Activated naive CD8-positive, alpha-beta T cell (primary cell): ENCODE measurements at regions not wholly inside any gene's neighbourhood (a gene's known extent, or its start where the extent isn't known, plus 50 kb on each side); places are given as distances from the start of the nearest gene placed in this dataset.
"Not testable (repeated sequence)": the region's sequence is repeated elsewhere in the genome, so short reads cannot be mapped to it uniquely, and the experiment has no call there.

Experiments used
- H3K27ac Mint-ChIP-seq: one replicate; pipeline ENCODE4 v1.8.0; 2021; ENCODE audit warnings: mixed read lengths
- H3K27me3 Mint-ChIP-seq: one replicate; pipeline ENCODE4 v1.8.0; 2021; ENCODE audit warnings: mixed read lengths
- H3K36me3 Mint-ChIP-seq: one replicate; pipeline ENCODE4 v1.8.0; 2021; ENCODE audit warnings: mixed read lengths
- H3K4me1 Mint-ChIP-seq: one replicate; pipeline ENCODE4 v1.8.0; 2021; ENCODE audit warnings: low read depth, mixed read lengths
- H3K4me3 Mint-ChIP-seq: one replicate; pipeline ENCODE4 v1.8.0; 2021; ENCODE audit warnings: mild to moderate bottlenecking, mixed read lengths
- H3K9me3 Mint-ChIP-seq: one replicate; pipeline ENCODE4 v1.8.0; 2021; ENCODE audit warnings: low read depth, mixed read lengths

- Mint-ChIP-seq H3K27ac (no peak overlapping the region), H3K36me3 (no peaks in the 10 kb centered on the region), H3K9me3 (peaks cover 11% of the 10 kb centered on the region)
These were observed 576.7 kb upstream of the ADAMTS16 start for GRCh38 chr5:4563400-4563799.

GRCh38 chr5:4570047-4570995, 569.8 kb upstream of the ADAMTS16 start:
- no peaks in the 10 kb centered on the region for H3K9me3 Mint-ChIP-seq
- no peaks in the 10 kb centered on the region for H3K36me3 Mint-ChIP-seq
- no peaks in the 10 kb centered on the region for H3K4me1 Mint-ChIP-seq
- H3K27me3 Mint-ChIP-seq = no peaks in the 10 kb centered on the region
- no peak overlapping the region for H3K27ac Mint-ChIP-seq
- H3K4me3 Mint-ChIP-seq = no peak overlapping the region

More at GRCh38 chr5:4563400-4563799, 576.7 kb upstream of the ADAMTS16 start:
- Mint-ChIP-seq H3K27me3 (no peaks in the 10 kb centered on the region), H3K4me3 (no peak overlapping the region), H3K4me1 (no peaks in the 10 kb centered on the region)

DNA sequence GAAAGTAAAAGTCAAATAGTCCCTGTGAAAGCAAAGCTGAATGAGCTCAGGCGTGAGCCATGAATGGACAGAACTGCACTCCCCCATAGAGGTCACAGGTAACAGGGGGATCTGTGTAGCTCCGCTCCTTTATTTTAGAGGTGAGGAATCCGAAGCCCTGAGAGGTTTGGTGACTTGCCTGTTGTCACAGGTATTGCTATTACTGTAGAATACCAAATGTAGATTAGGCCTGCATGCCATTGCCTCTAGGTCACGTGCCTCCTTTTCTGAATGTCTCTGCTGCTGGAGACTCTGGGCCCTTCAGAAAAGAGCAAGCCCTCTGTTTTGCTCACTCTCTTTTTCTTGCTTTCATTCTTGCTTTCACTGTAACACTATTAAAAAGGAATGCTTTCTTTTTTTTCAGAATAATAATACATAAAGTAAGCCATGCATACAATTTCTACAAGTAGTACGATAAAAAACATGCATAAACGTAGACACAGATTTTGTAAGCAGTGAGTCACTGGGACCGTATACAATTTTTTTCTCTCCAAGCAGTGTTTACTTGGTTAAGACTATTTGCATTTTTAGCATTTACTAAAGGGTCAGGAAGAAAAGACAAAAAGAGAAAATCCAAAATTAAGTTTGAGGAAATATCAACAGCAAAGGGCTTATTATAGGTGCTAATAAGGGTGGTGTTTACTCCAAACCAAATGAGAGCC, 568.7 kb upstream of the ADAMTS16 start:
- no peaks in the 10 kb centered on the region for H3K9me3 Mint-ChIP-seq
- H3K4me3 Mint-ChIP-seq = no peak overlapping the region
- no peaks in the 10 kb centered on the region for H3K4me1 Mint-ChIP-seq
- no peak overlapping the region for H3K27ac Mint-ChIP-seq
- H3K36me3 Mint-ChIP-seq = no peaks in the 10 kb centered on the region
- H3K27me3 Mint-ChIP-seq = no peaks in the 10 kb centered on the region

DNA sequence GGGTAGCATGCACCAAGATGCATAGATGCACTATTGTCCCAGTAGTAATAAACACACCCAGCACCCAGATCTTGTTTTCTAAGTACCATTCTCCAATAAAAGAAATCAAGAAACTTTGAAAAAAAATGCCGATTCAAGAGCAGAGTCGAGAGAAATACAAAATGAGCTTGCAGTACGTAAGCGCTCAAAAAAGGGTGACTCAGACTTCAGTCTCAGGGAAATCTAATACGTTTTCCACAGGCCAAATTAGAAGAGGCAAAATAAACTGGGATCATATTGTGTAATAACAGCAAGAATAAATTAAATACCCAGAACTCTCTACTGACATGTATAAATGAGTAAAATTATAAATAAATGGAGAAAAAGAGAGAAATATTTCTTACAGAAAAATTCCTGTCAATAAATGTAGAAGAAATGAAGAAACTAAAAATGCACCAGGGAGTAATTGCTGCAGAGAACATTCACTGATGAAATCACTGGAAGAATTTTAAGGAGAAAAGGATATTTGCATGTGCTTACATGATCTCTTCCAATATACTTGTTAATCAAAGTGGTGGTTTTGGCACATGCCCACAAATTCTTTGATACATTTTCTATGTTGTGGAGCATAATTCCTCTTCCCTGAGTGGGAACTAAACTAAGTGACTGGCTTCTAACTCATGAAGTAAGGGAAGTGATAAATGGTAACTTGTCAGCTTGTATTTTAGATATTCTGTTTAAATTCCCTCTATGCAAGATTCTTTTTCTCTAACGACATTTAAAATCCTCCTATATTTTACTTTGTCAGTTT, 567.6 kb upstream of the ADAMTS16 start:
- no peaks in the 10 kb centered on the region for H3K4me1 Mint-ChIP-seq

DNA sequence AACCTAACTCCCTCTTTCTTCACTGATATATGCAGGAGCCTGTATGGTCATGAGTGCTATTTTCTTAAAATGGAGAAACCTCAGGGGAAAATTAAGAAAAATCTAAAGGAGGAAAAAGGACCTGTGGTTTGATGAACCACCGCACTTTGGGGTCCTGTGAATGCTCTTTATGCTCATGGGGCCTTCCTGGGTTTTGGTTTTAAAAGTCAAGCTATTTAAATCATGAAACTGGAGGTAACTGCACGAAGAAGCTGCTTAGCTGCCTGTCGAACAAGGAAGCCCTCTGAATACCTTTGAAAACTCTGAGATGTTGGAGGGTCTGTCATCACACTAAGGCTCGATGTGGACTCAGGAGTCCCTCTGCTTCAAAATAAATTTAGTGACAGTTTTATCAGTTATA, 564.5 kb upstream of the ADAMTS16 start:
- H3K9me3 Mint-ChIP-seq = peaks cover 4% of the 10 kb centered on the region
- no peak overlapping the region for H3K27ac Mint-ChIP-seq
- H3K27me3 Mint-ChIP-seq = no peaks in the 10 kb centered on the region
- no peaks in the 10 kb centered on the region for H3K4me1 Mint-ChIP-seq
- H3K4me3 Mint-ChIP-seq = no peak overlapping the region
- no peaks in the 10 kb centered on the region for H3K36me3 Mint-ChIP-seq

More for the DNA sequence above, 567.6 kb upstream of the ADAMTS16 start:
- Mint-ChIP-seq H3K9me3 (no peaks in the 10 kb centered on the region), H3K27me3 (no peaks in the 10 kb centered on the region), H3K27ac (no peak overlapping the region), H3K36me3 (no peaks in the 10 kb centered on the region), H3K4me3 (no peak overlapping the region)

DNA sequence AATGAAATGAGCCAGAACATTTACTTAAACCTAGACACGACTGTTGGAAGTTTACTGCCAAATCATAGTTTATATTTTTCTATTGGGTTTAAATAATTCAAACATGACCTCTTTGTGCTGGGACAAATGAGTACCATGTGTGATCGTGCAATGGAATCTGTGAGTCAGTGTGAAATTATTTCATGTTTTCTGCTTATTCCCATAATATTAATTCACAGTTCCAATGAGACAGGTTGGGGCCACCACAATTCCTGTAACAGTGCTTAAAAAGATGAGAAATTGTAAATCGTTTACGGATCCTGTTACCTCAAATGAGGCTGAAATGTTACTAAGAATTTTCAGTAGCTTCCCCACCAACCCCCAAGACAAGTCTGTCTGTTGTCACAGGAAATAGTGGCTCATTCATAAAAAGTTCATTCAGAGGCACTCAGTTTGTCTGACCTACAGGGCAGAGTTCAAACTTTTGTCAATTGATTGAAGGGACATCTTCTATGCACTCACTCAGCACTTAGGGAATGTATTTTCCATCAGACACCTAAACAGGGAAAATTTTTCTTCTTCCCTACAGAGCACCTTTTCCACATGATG, 563.9 kb upstream of the ADAMTS16 start:
- no peaks in the 10 kb centered on the region for H3K36me3 Mint-ChIP-seq

GRCh38 chr5:4576908-4577307, 563.2 kb upstream of the ADAMTS16 start:
- Mint-ChIP-seq H3K4me3 (no peak overlapping the region), H3K4me1 (no peaks in the 10 kb centered on the region), H3K27ac (no peak overlapping the region), H3K36me3 (no peaks in the 10 kb centered on the region), H3K27me3 (no peaks in the 10 kb centered on the region), H3K9me3 (peaks cover 9% of the 10 kb centered on the region)

More for the DNA sequence above, 563.9 kb upstream of the ADAMTS16 start:
- no peaks in the 10 kb centered on the region for H3K27me3 Mint-ChIP-seq
- peaks cover 9% of the 10 kb centered on the region for H3K9me3 Mint-ChIP-seq
- H3K27ac Mint-ChIP-seq = no peak overlapping the region
- no peaks in the 10 kb centered on the region for H3K4me1 Mint-ChIP-seq
- no peak overlapping the region for H3K4me3 Mint-ChIP-seq

DNA sequence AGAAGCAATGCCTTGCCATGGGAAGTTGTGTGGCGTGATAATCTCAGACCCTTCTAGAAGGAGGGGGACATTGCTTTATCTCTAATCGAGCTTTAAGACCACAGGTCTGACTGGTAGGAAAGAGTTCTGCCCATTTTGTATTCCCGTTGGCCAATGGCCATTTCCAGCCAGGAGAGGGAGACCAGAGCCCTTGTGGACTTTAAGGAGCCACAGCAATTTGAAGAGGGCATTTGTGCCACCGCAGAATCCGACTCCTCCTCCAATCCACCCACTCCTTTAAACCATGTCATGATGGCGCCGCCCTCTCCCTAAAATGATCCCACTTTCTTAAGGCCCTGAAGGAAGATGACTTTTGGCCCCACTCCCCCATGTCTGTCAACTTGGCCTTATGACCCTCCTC, 560.5 kb upstream of the ADAMTS16 start:
- H3K4me3 Mint-ChIP-seq = no peak overlapping the region
- H3K4me1 Mint-ChIP-seq = no peaks in the 10 kb centered on the region
- no peak overlapping the region for H3K27ac Mint-ChIP-seq
- H3K9me3 Mint-ChIP-seq = peaks cover 9% of the 10 kb centered on the region
- H3K36me3 Mint-ChIP-seq = no peaks in the 10 kb centered on the region
- H3K27me3 Mint-ChIP-seq = no peaks in the 10 kb centered on the region

DNA sequence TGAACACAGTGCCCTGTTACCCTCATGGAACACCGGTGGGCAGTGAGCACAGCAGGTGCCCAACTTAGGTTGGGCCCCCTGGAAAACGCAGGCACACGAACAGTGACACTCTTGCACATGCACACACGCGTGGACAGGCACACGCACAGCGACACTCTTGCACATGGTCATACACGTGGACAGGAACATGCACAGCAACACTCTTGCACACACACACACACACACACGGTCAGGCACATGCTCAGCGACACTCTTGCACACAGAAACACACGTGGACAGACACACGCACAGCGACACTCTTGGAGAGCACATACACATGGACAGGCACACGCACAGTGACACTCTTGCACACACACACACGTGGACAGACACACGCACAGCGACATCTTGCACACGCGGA, 559.4 kb upstream of the ADAMTS16 start:
- Mint-ChIP-seq H3K27me3 (no peaks in the 10 kb centered on the region), H3K27ac (no peak overlapping the region), H3K4me3 (no peak overlapping the region), H3K4me1 (no peaks in the 10 kb centered on the region), H3K9me3 (peaks cover 9% of the 10 kb centered on the region), H3K36me3 (no peaks in the 10 kb centered on the region)

GRCh38 chr5:4581289-4581688, 558.8 kb upstream of the ADAMTS16 start:
- H3K4me3 Mint-ChIP-seq = no peak overlapping the region
- no peaks in the 10 kb centered on the region for H3K27me3 Mint-ChIP-seq
- no peaks in the 10 kb centered on the region for H3K36me3 Mint-ChIP-seq
- no peak overlapping the region for H3K27ac Mint-ChIP-seq
- peaks cover 9% of the 10 kb centered on the region for H3K9me3 Mint-ChIP-seq
- H3K4me1 Mint-ChIP-seq = no peaks in the 10 kb centered on the region

- Mint-ChIP-seq H3K27ac (no peak overlapping the region), H3K4me3 (no peak overlapping the region), H3K4me1 (no peaks in the 10 kb centered on the region), H3K27me3 (no peaks in the 10 kb centered on the region), H3K36me3 (no peaks in the 10 kb centered on the region), H3K9me3 (peaks cover 5% of the 10 kb centered on the region)
These were observed 555.1 kb upstream of the ADAMTS16 start for GRCh38 chr5:4584982-4585381.

DNA sequence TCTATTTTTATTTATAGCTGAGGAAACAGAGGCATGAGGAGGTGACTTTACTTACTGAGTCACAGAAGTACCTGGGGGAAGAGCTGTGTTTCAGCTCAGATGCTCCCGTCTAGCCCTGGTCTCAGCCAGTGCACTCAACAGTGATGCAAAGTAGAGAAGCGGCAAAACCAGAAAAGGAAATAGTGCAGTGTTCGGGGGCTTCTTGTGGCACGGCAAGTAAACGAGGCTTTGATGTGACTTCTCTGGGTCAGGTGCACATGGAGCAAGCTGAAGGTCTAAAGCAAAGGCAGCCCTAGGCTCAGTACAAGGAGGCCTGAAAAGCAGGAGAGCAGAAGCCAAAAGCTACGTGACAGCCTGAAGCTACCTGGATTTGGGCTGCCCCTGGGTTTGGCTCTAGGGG, 526.7 kb upstream of the ADAMTS16 start:
- H3K9me3 Mint-ChIP-seq = peaks cover 12% of the 10 kb centered on the region
- H3K27ac Mint-ChIP-seq = no peak overlapping the region
- no peaks in the 10 kb centered on the region for H3K4me1 Mint-ChIP-seq
- no peaks in the 10 kb centered on the region for H3K36me3 Mint-ChIP-seq
- no peaks in the 10 kb centered on the region for H3K27me3 Mint-ChIP-seq
- H3K4me3 Mint-ChIP-seq = no peak overlapping the region

- Mint-ChIP-seq H3K9me3 (peaks cover 9% of the 10 kb centered on the region), H3K27me3 (no peaks in the 10 kb centered on the region), H3K4me1 (no peaks in the 10 kb centered on the region), H3K36me3 (no peaks in the 10 kb centered on the region), H3K4me3 (no peak overlapping the region), H3K27ac (no peak overlapping the region)
These were observed 526.0 kb upstream of the ADAMTS16 start for GRCh38 chr5:4614088-4614487.

GRCh38 chr5:4615369-4615768, 524.8 kb upstream of the ADAMTS16 start:
- not testable (repeated sequence) for H3K27me3 Mint-ChIP-seq, H3K4me1 Mint-ChIP-seq, H3K27ac Mint-ChIP-seq, H3K36me3 Mint-ChIP-seq, H3K4me3 Mint-ChIP-seq, H3K9me3 Mint-ChIP-seq
